ENCODE measurements at regions not wholly inside any gene's neighbourhood (a gene's known extent, or its start where the extent isn't known, plus 50 kb on each side); places are given as distances from the start of the nearest gene placed in this dataset.
"Not testable (repeated sequence)": the region's sequence is repeated elsewhere in the genome, so short reads cannot be mapped to it uniquely, and the experiment has no call there.

DNA sequence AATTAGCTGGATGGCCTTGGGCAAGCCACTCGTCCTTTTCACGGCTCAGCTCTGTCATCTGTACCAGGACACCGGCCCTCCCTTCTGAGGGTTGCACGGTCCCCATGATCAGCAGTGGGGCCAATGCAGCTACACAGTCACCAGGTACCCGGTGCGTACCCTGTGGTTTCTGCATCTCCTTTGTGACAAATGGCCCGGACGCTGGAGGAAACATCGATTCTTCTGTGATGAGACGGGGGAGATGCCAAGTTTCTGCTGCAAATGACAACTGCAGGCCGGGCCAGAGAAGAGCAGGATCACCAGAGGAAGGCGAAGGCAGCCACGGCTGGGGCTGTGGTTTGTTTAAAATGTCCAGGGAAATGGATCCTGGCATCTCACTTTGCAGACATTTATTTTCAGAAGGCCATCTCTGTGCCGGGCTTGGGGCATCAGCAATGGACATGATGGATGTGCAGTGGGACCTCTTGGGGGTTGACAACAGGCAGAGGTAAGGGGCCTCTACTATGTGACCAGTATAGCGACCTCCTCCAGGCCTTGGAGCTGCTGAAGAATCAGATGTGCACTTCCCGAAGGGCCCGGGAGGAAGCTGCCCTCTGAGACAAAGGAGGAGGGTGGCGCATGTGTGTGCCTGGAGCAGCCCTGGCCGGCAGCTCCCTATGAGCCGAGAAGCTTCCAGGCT lies 221.9 kb upstream of the C1orf174 start:
- DNase-seq: no peak

DNA sequence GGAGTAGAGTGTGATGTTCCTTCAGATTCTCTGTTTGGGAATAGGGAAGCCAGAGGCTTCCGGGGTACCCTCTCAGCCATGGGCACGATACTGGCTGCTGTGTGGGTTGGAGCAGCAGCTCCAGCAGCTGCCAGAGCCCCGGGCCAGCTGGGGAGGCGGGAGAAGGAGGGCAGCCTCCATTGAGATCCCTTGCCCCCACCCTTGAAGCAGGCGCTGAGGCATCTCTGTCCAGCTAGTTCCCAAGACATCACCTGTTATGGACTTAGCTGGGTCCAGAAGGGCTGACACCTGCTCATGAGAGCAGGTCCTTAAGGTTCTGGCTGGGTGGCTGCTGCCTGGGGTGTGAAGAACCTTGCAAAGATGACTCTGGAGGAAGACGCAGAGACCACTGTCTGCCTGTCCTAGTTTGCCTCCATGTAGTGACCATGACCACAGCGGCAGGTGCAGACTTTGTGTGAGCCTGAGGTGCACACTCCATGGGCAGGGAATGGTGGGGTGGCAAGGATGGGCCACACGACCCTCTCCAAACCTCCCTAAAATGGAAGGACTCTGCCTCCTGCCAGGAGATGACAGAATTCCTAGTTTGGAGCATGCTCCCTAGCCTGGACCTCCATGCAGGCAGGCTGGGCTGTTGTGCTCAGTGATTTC lies 222.6 kb upstream of the C1orf174 start:
- DNase-seq: no peak

DNA sequence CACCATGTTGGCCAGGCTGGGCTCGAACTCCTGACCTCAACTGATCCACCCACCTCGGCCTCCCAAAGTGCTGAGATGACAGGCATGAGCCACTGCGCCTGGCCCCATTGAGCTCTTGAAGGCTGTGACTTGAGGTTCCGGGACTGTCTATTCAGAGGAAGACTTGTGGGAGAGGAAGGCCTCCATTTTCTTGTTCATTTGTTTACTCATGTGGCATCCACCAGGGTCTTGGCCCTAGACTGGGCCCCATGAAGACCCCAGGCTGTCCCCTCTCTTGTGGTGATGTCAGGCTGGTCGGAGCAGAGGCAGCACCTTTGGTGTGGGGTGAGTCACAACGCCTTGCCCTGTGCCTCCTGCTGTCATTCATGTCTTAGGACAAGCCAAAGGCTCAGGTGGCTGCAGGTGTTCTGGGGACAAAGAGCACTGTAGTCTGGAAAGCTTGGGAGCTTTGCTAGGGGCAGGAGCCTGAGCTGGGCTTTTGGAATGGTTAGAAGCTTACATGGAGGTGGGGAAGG lies 224.6 kb upstream of the C1orf174 start:
- no peak for DNase-seq

DNA sequence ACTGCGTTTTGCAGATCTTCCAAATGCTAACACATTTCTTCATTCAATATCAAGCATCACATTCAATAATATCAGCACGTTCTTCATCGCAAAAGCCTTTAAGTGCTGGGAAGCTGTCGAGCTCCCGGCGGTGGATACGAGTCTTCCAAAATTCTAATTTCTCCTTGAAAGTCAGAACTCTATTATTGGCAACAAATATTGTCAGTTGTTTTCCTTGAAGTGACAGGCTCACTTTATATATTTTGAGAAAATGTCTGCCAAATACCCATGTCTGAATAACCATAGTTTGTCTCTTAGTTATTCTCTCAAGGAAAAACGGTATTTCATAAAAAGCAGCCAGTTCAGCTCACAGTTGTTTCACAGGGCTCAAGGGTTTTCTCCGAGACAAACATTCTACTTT lies 226.2 kb upstream of the C1orf174 start:
- DNase-seq: no peak

DNA sequence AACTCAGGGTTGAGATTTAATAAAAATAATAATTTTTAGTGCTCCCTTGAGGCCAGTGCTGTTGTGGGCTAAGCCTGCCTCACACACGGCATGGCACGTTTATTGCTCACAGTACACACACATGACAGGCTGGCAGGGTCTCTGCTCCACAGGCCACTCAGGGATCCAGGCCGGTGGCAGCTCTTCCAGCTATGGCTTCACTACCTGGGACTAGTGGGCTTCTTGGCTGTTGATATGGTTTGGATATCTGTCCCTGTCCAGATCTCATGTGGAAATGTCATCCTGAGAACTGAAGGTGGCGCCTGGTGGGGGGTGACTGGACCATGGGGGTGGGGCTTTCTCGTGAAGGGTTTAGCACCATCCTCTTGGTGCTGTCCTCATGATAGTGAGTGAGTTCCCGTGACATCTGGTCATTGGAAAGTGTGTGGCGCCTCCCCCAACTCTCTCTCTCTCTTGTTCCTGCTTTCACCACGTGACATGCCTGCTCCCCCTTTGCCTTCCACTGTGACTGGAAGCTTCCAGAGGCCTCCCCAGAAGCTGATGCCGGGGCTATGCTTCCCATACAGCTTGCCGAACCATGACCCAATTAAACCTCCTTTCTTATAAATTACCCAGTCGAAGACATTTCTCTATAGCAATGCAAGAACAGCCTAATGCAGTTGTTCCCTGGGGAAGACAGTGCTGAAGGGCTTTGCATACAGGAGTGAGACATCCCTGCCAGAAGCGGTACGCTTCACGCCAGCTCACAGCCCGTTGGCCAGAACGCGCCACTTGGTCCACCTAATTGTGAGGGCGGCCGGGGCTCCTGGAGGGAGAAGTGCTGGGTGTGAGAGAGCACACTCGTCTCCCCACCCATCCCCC lies 226.9 kb upstream of the C1orf174 start:
- no peak for DNase-seq

DNA sequence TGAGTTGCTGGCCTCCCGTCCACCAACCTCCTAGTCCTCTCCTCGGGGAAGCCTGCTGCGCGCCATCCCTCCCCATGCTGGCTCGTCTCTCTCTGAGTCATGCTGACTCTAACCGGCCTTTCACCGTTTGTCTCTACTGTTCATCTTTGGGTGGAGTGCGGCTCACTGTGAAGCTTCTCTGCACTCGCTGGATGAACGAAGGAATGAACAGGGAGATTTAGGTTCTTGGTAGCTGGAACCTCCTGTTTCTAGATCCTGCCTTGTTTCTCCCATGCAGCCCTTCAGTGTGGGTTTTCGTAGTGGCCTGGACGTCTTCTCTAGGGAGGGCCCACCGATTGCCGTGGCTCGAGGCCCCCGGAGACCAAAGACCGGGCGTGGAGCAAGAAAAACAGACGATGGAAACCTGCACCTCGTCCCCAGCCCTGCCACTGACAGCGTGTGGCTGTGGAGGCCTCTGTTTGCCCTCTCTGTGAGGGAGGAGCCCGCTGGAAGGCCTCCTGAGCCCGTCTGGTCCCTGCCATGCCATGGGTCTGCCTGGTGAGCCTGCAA lies 227.6 kb upstream of the C1orf174 start:
- no peak for DNase-seq

DNA sequence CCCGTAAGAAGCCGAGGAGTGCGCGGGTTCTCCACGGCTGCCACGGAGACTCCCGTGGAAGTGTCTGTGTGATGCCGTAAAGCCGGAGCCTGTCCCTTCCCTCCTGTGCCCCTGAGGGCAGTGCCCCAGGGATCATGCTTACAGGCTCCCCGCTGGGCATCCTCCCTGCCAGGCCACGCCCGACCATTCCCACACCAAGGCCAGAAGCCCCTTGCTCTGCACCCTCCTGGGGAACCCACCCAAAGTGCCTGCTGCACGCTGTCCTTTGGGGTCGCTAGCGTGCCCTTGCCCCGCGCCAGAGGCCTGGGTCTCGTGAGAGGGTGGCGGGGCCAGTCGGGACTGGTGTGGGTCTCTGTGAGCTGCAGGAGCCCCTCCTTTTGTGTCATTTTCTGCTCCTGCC lies 228.5 kb upstream of the C1orf174 start:
- DNase-seq: no peak

DNA sequence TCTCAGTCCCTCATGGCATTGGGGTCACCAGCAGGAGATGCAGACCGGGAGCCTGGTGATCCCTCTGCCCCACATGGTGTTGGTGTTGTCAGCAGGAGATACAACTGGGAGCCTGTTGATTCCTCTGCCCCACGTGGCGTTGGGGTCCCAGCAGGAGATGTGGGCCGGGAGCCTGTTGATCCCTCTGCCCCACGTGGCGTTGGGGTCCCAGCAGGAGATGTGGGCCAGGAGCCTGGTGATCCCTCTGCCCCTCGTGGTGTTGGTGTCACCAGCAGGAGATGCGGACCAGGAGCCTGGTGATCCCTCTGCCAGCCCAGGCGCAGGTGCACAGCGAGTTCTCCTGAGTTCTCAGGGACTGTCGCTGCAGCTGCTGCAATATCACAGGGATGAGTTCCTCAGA lies 229.6 kb upstream of the C1orf174 start:
- DNase-seq: no peak

DNA sequence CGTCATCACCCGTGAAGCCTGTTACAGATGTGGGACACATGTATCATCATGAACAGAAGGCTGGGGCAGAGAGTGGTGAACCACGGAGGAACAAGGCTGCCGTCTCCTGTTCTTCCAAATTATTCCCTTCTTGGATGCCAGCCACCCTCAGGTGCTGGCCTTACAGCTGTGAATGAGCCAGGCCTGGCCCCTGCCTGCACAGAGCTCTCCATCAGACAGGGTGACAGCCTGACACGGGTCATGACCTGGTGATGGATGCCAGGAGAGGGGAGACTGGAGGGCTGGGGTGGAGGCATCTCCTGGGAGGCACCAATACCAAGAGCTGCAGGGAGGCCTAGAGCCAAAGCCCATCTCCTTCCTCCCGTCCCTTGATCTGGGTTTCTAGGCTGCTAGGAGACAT lies 230.0 kb upstream of the C1orf174 start:
- no peak for DNase-seq

DNA sequence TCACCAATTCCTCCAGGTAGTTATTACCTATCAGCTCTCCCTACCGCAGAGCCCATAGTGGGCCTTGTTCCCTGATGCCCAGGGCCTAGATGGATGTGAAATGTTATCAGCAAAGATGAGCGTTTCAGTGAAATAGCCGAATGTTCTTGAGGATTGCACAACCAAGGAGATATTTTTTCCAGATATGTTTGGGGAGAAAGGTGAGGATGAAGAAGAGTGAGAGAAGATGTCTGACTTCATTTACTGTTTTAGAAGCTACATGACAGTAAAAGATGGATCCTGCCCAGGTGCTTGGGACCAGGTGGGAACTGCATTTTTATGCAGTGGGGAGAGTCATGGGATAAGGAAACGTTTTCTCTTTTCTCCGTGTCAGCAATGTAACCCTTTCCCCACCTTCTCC lies 231.7 kb upstream of the C1orf174 start:
- no peak for DNase-seq

DNA sequence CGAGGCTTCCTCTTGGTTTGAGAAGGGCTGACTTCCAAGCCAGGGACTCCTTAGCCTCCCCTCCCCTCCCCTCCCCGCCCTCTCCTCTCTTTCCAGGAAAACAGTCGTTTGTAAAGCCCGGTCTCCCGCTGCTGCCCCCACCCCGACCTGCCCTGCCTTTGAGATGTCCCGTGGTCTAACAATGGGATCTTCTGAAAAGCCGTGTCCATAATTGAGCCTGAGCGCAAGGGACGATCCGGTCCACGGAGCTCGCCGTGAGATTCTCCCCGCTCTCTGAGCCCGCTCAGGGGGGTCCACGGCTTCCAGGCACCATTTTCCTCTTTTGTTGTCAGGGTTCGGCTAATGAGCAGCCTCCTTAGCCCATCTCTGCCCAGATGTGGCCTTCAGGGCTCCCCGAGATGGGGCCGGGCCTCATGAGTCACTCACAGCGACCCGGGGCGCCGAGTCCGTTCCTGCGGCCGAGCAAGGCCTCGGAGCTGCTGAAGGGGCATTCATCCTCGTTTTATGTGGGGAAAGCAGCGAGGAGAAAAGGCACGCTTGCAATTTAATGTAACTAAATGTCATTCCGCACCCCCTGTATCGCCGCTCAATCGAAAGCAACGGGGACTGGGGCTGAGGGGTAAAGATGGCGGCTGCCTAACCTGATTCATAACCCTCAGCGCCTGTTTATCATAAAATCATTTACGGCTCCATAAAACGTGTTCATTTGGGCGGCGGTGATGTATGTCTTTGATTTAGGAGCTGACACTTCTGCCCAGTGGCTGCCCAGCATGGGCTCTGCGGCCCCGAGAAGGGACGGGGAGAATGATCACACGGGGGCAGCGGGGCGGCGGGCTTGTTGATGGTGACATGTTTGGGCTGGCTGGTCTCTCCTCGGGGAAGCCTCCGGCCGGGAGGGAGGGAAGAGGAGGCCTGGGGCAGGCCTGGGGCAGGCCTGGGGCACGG lies 232.6 kb upstream of the C1orf174 start:
- DNase-seq: no peak

DNA sequence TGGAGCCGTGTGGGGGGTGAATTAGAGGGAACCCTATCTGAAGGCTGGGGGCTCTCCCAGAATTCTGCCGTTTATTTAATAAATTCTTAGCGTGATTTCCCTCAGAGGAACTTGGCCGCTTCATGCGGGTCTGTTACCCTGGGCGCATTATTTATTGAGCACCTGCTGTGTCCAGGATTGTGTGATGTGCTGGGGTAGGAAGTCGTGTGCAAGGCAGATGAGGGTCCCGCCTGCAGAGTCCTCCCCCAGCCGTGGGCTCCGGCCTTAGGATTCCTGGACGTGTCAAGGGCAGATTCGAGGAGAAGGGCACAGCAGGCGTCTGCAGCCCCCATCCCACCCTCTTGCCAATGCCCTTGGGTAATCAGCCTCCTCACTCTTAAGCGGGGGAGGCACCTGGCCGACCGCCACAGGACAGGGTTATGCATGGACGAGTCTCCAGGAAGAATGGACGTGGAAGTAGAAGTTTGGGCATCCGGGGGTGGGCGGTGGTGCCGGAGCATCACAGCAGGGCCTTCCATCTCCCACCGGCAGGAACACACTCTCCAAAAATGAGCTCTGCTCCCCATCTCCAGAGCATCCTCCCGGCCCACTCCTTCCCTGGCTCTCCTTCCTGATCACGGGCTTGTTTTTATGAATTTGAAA lies 233.3 kb upstream of the C1orf174 start:
- no peak for DNase-seq

DNA sequence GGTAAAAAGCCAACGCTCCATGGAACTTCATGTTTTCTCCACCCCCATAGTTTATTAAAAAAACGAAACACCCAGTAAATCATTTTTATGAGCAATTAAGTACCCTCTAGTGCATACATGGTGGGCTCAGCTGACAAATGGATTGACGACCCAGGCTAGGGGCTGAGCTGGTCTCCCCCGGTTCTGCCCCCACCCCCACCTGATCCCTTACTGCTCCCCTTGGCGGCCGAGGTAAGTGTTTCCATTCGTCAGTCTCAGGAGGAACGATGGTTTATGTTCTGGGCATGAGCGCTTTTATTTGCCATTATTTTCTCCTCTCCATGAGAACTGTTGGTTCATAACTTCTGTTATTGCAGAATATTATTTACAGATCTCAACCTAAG lies 233.9 kb upstream of the C1orf174 start:
- no peak for DNase-seq

DNA sequence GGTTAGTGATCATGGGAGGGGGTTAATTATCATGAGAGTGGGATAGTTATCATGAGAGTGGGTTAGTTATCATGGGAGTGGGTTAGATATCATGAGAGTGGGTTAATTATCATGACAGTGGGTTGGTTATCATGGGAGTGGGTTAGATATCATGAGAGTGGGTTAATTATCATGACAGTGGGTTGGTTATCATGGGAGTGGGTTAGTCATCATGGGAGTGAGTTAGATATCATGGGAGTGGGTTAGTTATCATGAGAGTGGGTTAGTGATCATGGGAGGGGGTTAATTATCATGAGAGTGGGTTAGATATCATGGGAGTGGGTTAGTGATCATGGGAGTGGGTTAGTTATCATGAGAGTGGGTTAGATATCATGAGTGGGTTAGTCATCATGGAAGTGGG lies 235.8 kb upstream of the C1orf174 start:
- DNase-seq: not testable (repeated sequence)

DNA sequence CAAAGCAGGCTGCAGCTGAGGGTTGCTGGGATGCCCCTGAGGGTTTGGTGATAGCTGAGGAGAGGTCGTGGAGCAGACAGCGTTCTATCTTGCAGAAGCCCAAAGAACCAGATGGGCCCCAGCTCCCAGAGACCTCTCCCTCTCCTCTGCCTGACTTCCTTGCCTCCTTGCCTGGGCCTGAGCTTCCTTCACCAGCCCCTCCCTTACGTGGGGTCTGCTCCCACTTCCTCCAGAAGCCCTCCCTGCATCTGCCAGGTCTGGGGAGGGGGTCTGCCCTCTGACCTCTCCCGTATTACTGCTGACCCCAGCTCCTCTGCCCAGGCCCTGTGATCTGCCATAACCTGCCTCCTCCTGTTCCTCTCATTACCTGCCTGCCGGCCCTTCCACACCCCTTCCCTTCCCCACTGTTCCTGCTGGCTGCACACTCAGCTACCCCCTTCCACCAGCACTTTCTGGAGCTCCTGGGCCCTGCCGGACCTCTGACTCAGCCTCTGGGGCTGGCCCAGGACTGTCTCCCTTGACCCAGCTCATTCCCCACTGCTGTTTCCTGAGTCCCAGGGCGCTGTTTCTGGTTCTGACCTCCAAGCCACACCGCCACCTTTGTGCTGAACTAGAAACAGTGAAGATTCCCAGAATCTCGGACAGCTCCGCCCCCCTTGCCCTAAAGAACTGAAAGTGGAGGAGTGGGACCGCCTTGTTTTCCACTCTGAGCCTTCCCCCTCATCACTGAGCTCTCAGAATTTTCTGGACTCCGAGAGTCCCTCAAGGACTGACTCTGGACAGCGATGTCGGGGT lies 237.7 kb upstream of the C1orf174 start:
- no peak for DNase-seq

DNA sequence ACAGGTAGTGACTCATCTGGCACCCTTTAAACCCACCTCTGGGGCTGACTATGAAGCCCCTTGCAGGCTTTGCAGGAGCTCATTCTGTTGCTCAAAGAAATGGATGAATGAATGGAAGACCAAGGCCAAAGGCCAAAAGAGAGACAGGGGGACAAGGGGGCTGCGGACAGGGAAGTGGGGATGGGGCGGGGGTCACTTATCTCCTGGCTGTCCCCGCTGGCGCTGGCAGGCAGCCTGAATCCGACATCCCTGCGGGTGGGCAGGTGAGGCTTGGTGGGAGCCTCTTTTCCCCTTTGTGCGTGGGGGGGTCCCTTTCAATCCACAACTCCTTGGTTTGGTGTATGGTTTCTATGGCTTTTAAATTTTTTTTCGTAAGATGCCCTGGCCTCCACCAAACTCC lies 239.6 kb upstream of the C1orf174 start:
- no peak for DNase-seq

DNA sequence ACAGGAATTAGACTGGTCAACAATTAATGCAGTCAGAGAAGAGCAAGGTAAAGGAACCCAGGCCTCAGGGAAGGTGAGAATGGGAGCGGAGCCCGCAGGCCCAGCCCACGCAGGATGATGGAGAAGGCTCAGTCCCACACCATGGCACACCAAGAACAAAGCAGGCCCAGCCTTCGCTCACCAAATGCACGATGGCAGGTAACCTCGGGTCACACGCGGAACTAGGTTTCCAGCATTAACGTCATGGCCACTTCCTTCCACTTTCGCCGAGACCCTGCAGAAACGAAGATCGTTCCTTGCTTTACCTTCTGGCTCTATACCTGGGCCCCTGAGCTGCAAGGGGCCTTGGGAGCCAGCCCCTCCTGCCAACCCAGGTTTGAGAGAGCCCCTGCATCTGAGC lies 240.2 kb upstream of the C1orf174 start:
- no peak for DNase-seq

DNA sequence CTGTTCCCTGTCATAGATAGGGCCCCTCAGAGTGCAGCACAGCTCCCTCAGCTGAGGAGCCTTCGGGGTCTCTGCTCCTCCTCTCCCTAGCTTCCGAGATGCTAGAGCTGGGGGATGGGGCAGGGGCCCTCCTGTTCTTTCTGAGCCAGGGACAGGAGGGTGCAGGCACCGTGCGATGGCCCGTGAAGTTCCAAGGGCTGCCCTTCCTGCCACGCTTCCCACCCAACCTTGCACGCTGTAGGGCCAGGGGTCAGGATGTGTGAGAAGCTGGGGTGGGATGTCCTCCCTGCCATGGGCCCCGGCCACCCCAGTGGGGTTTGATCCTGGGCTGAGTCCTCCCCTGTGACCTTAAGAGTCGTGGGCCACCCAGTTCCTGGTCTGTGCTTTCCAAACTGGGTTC lies 240.7 kb upstream of the C1orf174 start:
- DNase-seq: no peak

DNA sequence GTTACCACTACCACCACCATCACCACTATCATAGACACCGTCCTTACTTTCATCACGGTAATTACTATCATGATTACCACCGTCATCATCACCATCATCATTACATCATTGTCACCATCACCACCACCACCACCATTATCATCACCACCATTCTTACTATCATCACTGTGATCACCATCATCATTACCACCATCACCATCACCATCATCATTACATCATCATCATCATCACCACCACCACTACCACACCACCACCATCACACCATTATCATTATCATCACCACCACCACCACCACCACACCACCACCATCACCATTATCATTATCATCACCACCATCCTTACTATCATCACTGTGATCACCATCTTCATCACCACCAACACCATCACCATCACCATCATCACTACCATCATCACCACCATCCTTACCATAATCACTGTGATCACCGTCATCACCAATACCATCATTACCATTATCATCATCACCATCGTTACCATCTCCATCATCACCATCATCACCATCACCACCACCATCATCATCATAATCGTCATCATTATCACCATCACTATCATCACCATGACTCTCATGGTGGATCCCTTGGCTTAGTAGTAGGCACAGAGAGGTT lies 244.4 kb upstream of the C1orf174 start:
- no peak for DNase-seq

DNA sequence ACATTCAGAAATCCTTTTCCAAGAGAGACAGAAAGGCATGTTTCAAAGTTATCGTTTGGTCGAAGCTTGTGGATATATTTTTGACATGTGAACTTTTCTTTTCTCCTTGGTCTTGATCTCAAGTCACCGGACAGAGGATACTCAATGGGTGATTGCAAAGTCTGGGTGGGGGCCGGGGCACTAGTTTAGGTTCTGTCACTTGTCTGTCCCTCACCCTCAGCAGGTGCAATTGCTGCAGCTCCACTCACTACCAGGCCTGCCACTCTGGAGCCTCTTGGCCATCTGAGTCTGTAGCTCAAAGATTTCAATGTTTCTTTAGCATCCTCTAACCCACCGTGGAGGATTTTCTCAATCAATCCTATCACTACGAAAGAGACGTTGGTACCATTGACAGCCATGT lies 246.0 kb upstream of the C1orf174 start:
- DNase-seq: no peak

DNA sequence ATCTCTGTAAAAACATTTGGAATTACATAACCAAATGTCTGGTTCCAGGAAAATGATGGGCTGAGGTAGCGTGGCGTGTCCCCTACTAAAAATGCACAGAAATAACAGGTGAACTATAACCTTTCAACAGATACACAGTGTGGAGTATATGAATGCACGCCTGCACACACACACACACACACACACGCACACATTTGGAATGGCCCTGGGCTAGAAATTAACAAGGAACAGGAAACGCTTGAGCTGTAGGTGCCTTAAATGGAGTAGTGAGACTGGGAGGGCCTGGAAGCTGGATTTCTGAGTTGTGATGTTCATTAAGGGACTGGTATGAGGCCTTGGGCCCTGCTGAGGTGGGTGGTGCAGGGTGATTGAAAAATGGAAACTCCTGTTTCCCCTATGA lies 246.5 kb upstream of the C1orf174 start:
- DNase-seq: no peak
